Esophagus squamous epithelium (tissue), 4 donors: ENCODE measurements at regions not wholly inside any gene's neighbourhood (a gene's known extent, or its start where the extent isn't known, plus 50 kb on each side); places are given as distances from the start of the nearest gene placed in this dataset.

Source experiments
- POLR2A ChIP-seq, 4 donors: fragments of 450-650 bp; IDR thresholded peaks; one replicate each; pipeline ENCODE4 v1.6.1; 2017; ENCODE audit warnings: antibody characterized with exemption in 4 of 4, mild to moderate bottlenecking in 4 of 4, moderate library complexity in 3 of 4
- TF ChIP-seq, protein P1 (sequence below), 6 experiments: fragments of 450-650 bp in 4 of 6; fragments of 200-600 bp in 2 of 6; sonication (generic) in 2 of 6; IDR thresholded peaks; one replicate each; pipeline ENCODE4 v1.5.1; 2016 to 2019; ENCODE audit warnings: antibody characterized with exemption in 6 of 6, mild to moderate bottlenecking in 4 of 6, moderate library complexity in 4 of 6

DNA sequence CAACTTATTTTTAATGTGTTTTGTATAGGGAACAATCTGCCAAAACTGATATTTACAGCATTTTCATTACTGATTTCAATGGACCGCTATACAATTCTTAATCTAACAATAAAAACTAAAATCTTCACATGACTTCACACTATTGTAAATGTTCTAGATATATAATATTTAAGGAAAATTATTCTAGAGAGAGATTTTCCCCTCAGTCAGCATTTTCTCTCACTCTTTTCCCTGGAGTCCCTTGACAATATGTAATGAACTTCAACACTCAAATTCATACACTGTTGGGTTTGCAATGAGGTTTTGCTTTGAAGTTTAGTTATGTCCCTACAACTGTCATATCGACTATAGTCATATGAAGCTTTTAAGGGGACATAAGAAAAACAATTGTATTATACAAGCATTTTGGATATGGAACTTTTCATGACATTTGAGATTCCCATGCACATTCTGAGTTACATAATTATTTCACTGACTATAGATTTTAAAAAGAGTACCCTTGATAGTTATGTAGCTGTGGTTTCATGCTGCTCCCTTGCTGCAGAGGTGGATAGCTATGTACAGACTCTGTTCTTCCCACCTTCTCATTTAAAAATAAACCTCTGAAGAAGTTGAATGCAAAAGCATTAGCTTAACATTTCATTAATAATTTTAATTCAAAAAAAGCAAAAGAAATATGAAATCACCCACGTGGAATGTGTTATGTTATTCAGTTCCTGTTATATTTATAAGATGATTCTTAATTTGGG, 338.5 kb downstream of the AKAIN1 start:
- no peak for TF ChIP-seq POLR2A (IDR thresholded peaks at IDR 0.05)
- TF ChIP-seq, protein P1, sequence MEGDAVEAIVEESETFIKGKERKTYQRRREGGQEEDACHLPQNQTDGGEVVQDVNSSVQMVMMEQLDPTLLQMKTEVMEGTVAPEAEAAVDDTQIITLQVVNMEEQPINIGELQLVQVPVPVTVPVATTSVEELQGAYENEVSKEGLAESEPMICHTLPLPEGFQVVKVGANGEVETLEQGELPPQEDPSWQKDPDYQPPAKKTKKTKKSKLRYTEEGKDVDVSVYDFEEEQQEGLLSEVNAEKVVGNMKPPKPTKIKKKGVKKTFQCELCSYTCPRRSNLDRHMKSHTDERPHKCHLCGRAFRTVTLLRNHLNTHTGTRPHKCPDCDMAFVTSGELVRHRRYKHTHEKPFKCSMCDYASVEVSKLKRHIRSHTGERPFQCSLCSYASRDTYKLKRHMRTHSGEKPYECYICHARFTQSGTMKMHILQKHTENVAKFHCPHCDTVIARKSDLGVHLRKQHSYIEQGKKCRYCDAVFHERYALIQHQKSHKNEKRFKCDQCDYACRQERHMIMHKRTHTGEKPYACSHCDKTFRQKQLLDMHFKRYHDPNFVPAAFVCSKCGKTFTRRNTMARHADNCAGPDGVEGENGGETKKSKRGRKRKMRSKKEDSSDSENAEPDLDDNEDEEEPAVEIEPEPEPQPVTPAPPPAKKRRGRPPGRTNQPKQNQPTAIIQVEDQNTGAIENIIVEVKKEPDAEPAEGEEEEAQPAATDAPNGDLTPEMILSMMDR (IDR thresholded peaks at IDR 0.05): no peak
